KBM-7 (cell line): ENCODE measurements at regions not wholly inside any gene's neighbourhood (a gene's known extent, or its start where the extent isn't known, plus 50 kb on each side); places are given as distances from the start of the nearest gene placed in this dataset.
"Not testable (repeated sequence)": the region's sequence is repeated elsewhere in the genome, so short reads cannot be mapped to it uniquely, and the experiment has no call there.

ENCODE experiments used
- DNase-seq: peaks from one replicate; pipeline ENCODE4 v3.0.0-alpha.2; 2015
- in situ Hi-C: fragments of 300-500 bp; cut with MboI; formaldehyde crosslinking; loops from 2 replicates; pipeline ENCODE4 v1.14.3; 2020; ENCODE audit warnings: low sequenced_read_pairs, low pct_unique_long_range_greater_than_20kb, mixed read lengths

GRCh38 chr7:15143936-15144335 lies 241.4 kb upstream of the DGKB start:
- in situ Hi-C loops: no loop called here

GRCh38 chr7:15143121-15143520 lies 240.6 kb upstream of the DGKB start:
- no peak for DNase-seq
- in situ Hi-C loops: no loop called here

More at GRCh38 chr7:15143936-15144335, 241.4 kb upstream of the DGKB start:
- DNase-seq: no peak

DNA sequence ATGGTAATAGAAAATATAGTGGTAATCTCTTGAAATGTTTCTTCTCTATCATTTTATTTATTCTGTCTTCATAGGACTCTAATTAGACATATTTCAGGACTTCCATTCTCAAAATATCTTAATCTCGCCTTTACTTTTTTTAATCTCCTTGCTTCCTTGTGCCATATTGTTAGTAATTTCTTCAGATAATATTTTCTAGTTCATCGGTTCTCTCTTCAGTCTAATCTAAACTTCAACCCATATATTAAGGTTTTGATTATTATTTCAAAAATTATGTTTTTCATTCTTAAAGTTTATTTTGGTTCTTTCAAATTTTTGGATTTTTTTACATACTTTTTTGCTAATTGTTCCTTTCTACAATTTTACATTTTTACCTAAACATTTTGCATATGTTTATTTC lies 237.9 kb upstream of the DGKB start:
- in situ Hi-C loops: no loop called here
- DNase-seq: no peak

- in situ Hi-C loops: no loop called here
- no peak for DNase-seq
These were observed 229.1 kb upstream of the DGKB start for GRCh38 chr7:15131661-15132060.

- no peak for DNase-seq
- in situ Hi-C loops: no loop called here
These were observed 228.4 kb upstream of the DGKB start for GRCh38 chr7:15130666-15131541.

DNA sequence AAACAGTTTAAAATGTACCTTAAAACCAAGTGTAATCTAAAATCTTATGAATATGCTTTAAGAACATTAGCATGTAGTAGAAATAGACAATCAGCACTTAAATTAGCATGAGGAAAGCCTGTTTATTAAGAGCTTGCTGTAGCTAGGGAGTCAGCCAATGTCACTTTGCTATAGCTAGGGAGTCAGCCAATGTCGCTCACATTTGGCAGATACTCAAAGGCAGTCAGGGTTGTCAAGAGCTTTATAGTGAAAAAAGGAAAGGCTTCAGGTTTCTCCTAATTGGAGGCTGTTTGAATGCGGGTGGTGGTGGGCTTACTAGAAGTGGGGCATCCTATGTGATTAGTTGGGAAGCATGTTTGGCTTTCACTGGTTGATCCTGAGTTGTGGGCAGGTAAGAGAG lies 226.2 kb upstream of the DGKB start:
- DNase-seq: no peak
- in situ Hi-C loops: no loop called here

- DNase-seq, in situ Hi-C loops: not testable (repeated sequence)
These were observed 224.1 kb upstream of the DGKB start for GRCh38 chr7:15126653-15127052.

- in situ Hi-C loops: no loop called here
- DNase-seq: no peak
These were observed 221.3 kb upstream of the DGKB start for GRCh38 chr7:15123901-15124300.

- in situ Hi-C loops: no loop called here
- DNase-seq: no peak
These were observed 211.2 kb upstream of the DGKB start for GRCh38 chr7:15113752-15114151.

DNA sequence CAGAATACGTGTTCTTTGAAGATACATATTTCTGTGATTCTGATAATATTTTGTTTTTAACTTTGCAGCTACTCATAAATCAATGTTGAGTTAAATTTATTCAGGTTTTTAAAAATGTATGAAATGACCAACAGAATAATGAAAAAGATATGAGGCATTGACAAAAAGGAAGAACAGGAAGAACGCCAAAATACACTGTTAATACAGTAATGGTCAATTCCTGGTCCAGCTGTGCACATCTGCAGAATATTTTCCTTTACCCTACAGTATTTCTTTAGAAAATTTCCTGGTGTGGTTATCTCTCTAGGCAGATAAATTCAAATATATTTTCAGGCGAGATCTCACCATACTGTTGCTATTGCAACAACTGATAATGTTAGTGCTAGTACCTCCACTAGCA lies 203.2 kb upstream of the DGKB start:
- in situ Hi-C loops: no loop called here
- DNase-seq: no peak

DNA sequence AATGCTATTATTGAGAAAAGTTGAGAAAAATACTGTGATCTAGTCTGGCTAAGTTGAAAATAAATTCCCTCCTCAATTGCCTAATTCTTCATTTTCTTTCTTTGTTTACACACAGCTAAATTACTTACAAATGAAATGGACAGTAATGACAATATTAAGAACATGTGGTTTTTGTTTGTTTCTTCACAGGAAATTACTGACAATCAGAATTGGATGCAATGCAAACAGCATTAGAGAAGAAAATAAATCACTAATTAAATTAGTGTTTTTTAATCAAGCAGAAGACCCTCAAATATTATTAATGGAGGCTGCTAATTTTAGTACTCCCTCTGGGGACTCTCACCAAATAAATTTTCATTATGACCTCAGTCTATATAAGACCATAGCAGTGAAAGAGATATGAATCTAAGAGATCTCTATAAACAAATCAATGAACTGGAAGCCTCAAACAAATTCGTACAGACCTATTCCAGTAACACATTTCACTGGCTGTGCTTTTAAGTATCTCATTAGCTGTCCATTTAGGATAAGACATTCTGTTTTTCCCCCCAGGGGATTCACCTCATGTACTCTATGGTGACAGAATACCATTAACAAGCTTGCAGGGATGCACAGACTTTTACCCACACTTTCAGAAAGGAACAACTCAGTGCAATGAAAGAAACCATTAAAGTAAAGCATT lies 202.0 kb upstream of the DGKB start:
- DNase-seq: no peak
- in situ Hi-C loops: no loop called here

- DNase-seq: no peak
- in situ Hi-C loops: no loop called here
These were observed 196.5 kb upstream of the DGKB start for GRCh38 chr7:15099074-15099473.

DNA sequence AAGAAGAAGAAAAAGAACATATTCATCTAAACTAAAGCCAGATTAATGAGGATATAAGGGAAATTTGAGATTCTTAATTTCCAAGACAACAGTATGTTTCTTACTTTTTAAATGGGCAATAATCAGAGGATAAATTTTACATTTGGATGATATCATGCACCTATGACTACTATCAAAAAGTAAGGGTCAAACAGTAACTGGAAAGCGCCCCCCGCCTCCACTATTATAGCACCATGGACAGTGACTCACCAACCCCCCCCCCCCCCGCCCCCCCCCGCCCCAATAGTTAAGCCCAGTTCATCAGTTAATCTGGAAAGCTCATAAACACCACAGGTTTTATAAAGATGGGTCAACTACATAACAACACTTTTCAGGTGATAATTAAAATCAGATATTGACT lies 194.3 kb upstream of the DGKB start:
- no peak for DNase-seq
- in situ Hi-C loops: no loop called here

- no peak for DNase-seq
- in situ Hi-C loops: no loop called here
These were observed 192.4 kb upstream of the DGKB start for GRCh38 chr7:15094989-15095388.

- DNase-seq: no peak
- in situ Hi-C loops: no loop called here
These were observed 185.2 kb upstream of the DGKB start for GRCh38 chr7:15087771-15088170.

DNA sequence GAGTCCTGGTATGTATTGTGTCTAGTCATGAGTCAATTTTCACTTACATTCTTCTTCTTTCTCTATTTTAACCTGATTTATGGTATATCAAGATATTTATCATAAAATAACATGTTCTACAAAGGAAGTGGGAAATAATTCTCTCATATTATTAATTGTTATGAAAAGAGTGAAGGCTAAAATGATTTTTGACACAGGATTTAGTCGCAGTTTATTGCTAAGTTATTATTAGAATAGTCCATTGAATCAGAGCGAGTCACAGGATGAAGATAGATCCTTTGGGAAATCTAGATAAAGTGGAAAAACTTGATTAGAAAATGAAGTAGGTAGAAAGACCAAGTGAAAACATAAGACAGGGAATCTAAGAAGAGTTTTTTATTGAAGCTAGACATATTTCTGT lies 184.3 kb upstream of the DGKB start:
- in situ Hi-C loops: no loop called here
- DNase-seq: no peak

- no peak for DNase-seq
- in situ Hi-C loops: no loop called here
These were observed 183.6 kb upstream of the DGKB start for GRCh38 chr7:15086131-15086611.

- in situ Hi-C loops: no loop called here
- no peak for DNase-seq
These were observed 182.8 kb upstream of the DGKB start for GRCh38 chr7:15085366-15085765.

GRCh38 chr7:15084368-15084767 lies 181.8 kb upstream of the DGKB start:
- no peak for DNase-seq
- in situ Hi-C loops: no loop called here

DNA sequence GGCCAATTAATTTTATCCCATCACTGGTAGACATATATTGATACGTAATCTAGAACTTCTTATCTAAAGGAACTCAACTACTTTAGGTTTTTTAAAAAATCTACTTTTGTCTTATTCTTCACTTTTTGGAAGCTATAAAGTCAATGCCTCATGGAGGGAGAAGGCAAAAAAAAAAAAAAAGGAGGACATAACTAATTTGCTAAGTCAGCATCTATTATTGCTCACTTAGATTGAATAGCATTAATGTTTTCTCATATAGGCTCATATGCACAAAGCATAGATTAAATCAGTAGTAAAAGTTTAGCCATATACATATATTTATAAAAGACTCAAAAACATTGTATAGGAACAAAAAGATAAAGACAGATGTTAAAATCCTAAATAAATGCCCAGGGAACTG lies 179.3 kb upstream of the DGKB start:
- no peak for DNase-seq
- in situ Hi-C loops: no loop called here

- in situ Hi-C loops: no loop called here
- DNase-seq: no peak
These were observed 170.8 kb upstream of the DGKB start for GRCh38 chr7:15073301-15073700.
